ENCODE measurements at regions not wholly inside any gene's neighbourhood (a gene's known extent, or its start where the extent isn't known, plus 50 kb on each side); places are given as distances from the start of the nearest gene placed in this dataset.

DNA sequence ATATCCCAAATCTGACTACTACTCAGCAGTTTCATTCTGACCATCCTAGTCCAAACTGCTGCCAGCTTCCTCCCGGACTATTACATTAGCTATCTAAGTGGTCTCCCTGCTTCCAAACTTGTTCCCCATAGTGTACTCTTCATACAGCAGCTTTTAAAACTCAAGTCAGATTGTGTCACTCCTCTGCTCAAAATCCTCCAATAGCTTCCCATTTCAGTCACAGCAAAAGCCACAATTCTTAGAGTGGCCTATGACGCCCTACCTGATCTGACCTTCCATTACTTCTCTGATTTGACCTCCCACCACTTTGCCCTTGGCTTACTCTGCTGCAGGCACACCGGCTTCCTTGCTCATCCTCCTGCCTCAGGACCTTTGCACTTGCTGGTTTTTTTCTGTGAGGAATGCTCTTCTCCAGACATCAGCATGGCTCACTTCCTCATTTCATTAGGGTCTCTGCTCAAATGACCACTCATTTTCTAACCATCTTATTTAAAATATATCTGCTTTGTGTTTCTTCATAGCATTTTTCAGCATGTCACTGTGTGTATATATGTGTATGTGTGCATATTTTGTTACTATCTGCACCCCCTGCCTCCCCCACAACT is 111.1 kb upstream of the DTNBP1 start:
- no peak for DNase-seq
- Histone ChIP-seq H2BK20ac (ENCODE audit: low read depth, low read length, poor library complexity, severe bottlenecking) (no peak overlapping the region), H3K18ac (ENCODE audit: insufficient read length, low read depth, low read length) (no peak overlapping the region), H3K4me2 (ENCODE audit: insufficient read depth, insufficient read length, low read length) (no peak overlapping the region), H2BK5ac (ENCODE audit: insufficient read length, low read length) (no peak overlapping the region), H2AFZ (ENCODE audit: low read length) (no peak overlapping the region), H3K23me2 (ENCODE audit: insufficient read length, low read depth, low read length, poor library complexity, severe bottlenecking) (no peaks in the 10 kb centered on the region), H2BK15ac (ENCODE audit: low read depth, low read length) (no peak overlapping the region), H4K91ac (ENCODE audit: insufficient read length, low read depth, low read length) (no peak overlapping the region), H3K27ac (ENCODE audit: insufficient read length, low read depth, low read length) (no peak overlapping the region), H3K23ac (ENCODE audit: insufficient read length, low read depth, low read length) (no peak overlapping the region), H3K27me3 (ENCODE audit: insufficient read depth, low read length) (no peaks in the 10 kb centered on the region), H2BK12ac (ENCODE audit: insufficient read length, low read depth, low read length) (no peak overlapping the region), H3K4me1 (ENCODE audit: insufficient read depth, low read length) (peaks cover 4% of the 10 kb centered on the region; the same call in 1 of the 2 replicates), H4K8ac (replicated peaks; ENCODE audit: insufficient read length, low read depth, low read length) (no peak overlapping the region), H3K14ac (ENCODE audit: insufficient read depth, low read length) (no peak overlapping the region), H3K9ac (ENCODE audit: extremely low read depth, insufficient read length, low read length) (no peak overlapping the region), H3K79me1 (ENCODE audit: insufficient read depth, low read depth, low read length, poor library complexity, severe bottlenecking) (no peaks in the 10 kb centered on the region), H2AK5ac (ENCODE audit: insufficient read length, low read length) (no peak overlapping the region), H3K56ac (ENCODE audit: insufficient read length, low read depth, low read length) (no peak overlapping the region), H3K4ac (ENCODE audit: low read depth, low read length) (no peak overlapping the region), H3K79me2 (ENCODE audit: insufficient read depth, low read length) (no peaks in the 10 kb centered on the region), H4K5ac (ENCODE audit: insufficient read length, low read depth, low read length) (no peak overlapping the region), H3T11ph (ENCODE audit: low read length) (no peak overlapping the region), H3K9me3 (ENCODE audit: control insufficient read depth, low read depth, low read length) (no peaks in the 10 kb centered on the region), H2BK120ac (ENCODE audit: low read depth, low read length, poor library complexity, severe bottlenecking) (no peak overlapping the region), H4K20me1 (ENCODE audit: control insufficient read depth, insufficient read depth, insufficient read length) (no peaks in the 10 kb centered on the region)
- WGBS (ENCODE audit: extremely low coverage, insufficient read length, low lambda C conversion rate), result no CpG with 5 or more reads among the region's 3 CpGs
- Mint-ChIP-seq H3K36me3 (ENCODE audit: insufficient read depth in 1 of 3, low read depth in 3 of 3) (no peaks in the 10 kb centered on the region), H3K4me1 (peaks cover 4 to 9% of the 10 kb centered on the region in 2 experiments; a peak in 3 of 4 replicates), H3K4me3 (no peak overlapping the region), H3K27me3 (ENCODE audit: low read depth) (peaks cover 9% of the 10 kb centered on the region), H3K27ac (no peak overlapping the region), H3K9me3 (no peaks in the 10 kb centered on the region)
- TF ChIP-seq, protein P1, sequence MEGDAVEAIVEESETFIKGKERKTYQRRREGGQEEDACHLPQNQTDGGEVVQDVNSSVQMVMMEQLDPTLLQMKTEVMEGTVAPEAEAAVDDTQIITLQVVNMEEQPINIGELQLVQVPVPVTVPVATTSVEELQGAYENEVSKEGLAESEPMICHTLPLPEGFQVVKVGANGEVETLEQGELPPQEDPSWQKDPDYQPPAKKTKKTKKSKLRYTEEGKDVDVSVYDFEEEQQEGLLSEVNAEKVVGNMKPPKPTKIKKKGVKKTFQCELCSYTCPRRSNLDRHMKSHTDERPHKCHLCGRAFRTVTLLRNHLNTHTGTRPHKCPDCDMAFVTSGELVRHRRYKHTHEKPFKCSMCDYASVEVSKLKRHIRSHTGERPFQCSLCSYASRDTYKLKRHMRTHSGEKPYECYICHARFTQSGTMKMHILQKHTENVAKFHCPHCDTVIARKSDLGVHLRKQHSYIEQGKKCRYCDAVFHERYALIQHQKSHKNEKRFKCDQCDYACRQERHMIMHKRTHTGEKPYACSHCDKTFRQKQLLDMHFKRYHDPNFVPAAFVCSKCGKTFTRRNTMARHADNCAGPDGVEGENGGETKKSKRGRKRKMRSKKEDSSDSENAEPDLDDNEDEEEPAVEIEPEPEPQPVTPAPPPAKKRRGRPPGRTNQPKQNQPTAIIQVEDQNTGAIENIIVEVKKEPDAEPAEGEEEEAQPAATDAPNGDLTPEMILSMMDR (conservative IDR thresholded peaks at IDR 0.05), result no peak
